ENCODE measurements at regions not wholly inside any gene's neighbourhood (a gene's known extent, or its start where the extent isn't known, plus 50 kb on each side); places are given as distances from the start of the nearest gene placed in this dataset.

- no peak for TF ChIP-seq BHLHE40 (IDR thresholded peaks at IDR 0.05; ENCODE audit: low read depth, low read length)
- TF ChIP-seq CEBPB (IDR thresholded peaks at IDR 0.05; ENCODE audit: low read depth, low read length), result no peak
- TF ChIP-seq CTCF (conservative IDR thresholded peaks at IDR 0.05; ENCODE audit: low read depth, low read length), result no peak
- no peak for TF ChIP-seq POLR2A (IDR thresholded peaks at IDR 0.05; ENCODE audit: low read depth, low read length)
- TF ChIP-seq MAFK (IDR thresholded peaks at IDR 0.05; ENCODE audit: low read depth, low read length), result 0 out of 2 replicates have a peak, but pooled peaks have one; percentile 48
- 0 out of 2 replicates have a peak, but pooled peaks have one; percentile 31 for TF ChIP-seq MXI1 (IDR thresholded peaks at IDR 0.05; ENCODE audit: borderline replicate concordance, low read depth, low read length)
- TF ChIP-seq CHD1 (IDR thresholded peaks at IDR 0.05; ENCODE audit: low read depth, low read length), result no peak
- no peak for TF ChIP-seq ELK1 (IDR thresholded peaks at IDR 0.05; ENCODE audit: borderline replicate concordance, low read depth, low read length)
- no peak for TF ChIP-seq NFE2L2 (IDR thresholded peaks at IDR 0.05; ENCODE audit: low read depth, low read length)
- TF ChIP-seq, protein P1, sequence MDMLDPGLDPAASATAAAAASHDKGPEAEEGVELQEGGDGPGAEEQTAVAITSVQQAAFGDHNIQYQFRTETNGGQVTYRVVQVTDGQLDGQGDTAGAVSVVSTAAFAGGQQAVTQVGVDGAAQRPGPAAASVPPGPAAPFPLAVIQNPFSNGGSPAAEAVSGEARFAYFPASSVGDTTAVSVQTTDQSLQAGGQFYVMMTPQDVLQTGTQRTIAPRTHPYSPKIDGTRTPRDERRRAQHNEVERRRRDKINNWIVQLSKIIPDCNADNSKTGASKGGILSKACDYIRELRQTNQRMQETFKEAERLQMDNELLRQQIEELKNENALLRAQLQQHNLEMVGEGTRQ (IDR thresholded peaks at IDR 0.05; ENCODE audit: low read depth, low read length), result no peak
- Histone ChIP-seq H2AK5ac (ENCODE audit: low read depth, low read length) (peak overlapping the region; percentile 63), H4K5ac (ENCODE audit: low read depth, low read length) (peak overlapping the region; percentile 94), H4K8ac (ENCODE audit: low read depth in 2 of 2, low read length in 2 of 2) (peak overlapping the region; percentile 89 to 93), H3K9ac (ENCODE audit: low read depth, low read length) (peak overlapping the region; percentile 77), H3K23ac (ENCODE audit: low read depth, low read length) (peak overlapping the region; percentile 86), H4K20me1 (ENCODE audit: insufficient read depth, low read length) (peaks cover 22% of the 10 kb centered on the region), H3K4ac (ENCODE audit: low read depth, low read length) (peak overlapping the region; percentile 88), H3K36me3 (ENCODE audit: control insufficient read depth, insufficient read depth, low read length) (no peaks in the 10 kb centered on the region), H2BK120ac (ENCODE audit: low read depth, low read length) (peak overlapping the region; percentile 82), H3K79me1 (ENCODE audit: low read depth in 1 of 2, low read length in 2 of 2) (peaks cover 24 to 32% of the 10 kb centered on the region in 2 experiments), H3K27me3 (ENCODE audit: control insufficient read depth, insufficient read depth, low read length) (no peaks in the 10 kb centered on the region), H2AFZ (replicated peaks; ENCODE audit: low read length, poor library complexity) (peak overlapping the region; percentile 94), H2BK15ac (ENCODE audit: low read depth, low read length) (peak overlapping the region; percentile 77; the same call in 1 of the 3 replicates), H3K27ac (ENCODE audit: insufficient read depth, low read length) (peak overlapping the region; percentile 85), H3K4me1 (ENCODE audit: control insufficient read depth, insufficient read depth, low read length) (peaks cover 7% of the 10 kb centered on the region), H3K14ac (replicated peaks; ENCODE audit: low read depth, low read length) (peak overlapping the region; percentile 89), H2AK9ac (replicated peaks; ENCODE audit: low read depth, low read length, poor library complexity) (peak overlapping the region; percentile 21), H3K9me1 (ENCODE audit: insufficient read depth, low read length) (peaks cover 13% of the 10 kb centered on the region; the same call in 1 of the 2 replicates), H3K4me2 (ENCODE audit: low read depth, low read length) (peak overlapping the region; percentile 90), H2BK5ac (ENCODE audit: low read depth, low read length, poor library complexity, severe bottlenecking) (peak overlapping the region; percentile 79), H3K4me3 (ENCODE audit: insufficient read depth, low read depth, low read length) (peak overlapping the region; percentile 55), H2BK20ac (ENCODE audit: low read depth, low read length) (no peak overlapping the region), H4K91ac (ENCODE audit: insufficient read depth, low read depth, low read length) (peak overlapping the region; percentile 89), H3K56ac (ENCODE audit: extremely low read depth, insufficient read depth, low read length) (peak overlapping the region; percentile 96), H3K9me3 (ENCODE audit: control insufficient read depth, insufficient read depth, low read length) (no peaks in the 10 kb centered on the region), H3K18ac (ENCODE audit: low read depth, low read length) (peak overlapping the region; percentile 63)
- DNase-seq (no peak), ATAC-seq (ENCODE audit: low read depth) (no peak)
- in situ Hi-C loops (cut with MboI; ENCODE audit: low sequenced_read_pairs) (no loop called here), dilution Hi-C loops (cut with HindIII; ENCODE audit: low sequenced_read_pairs, unreplicated experiment) (no loop called here), intact Hi-C loops (cut with micrococcal nuclease) (loop anchor here (5.0 kb wide), 1 partner anchor 69 kb away; no protein-coding TSS in a partner anchor)
- CTCF ChIA-PET, result interaction anchor here (1.2 kb wide), 1 partner anchor 9 kb away, joined by 9 read pairs; no protein-coding TSS in a partner anchor
- no TSS peak for BruUV-seq (replicated peaks)
- no CpG with 5 or more reads among the region's 5 CpGs for WGBS, 2 experiments (ENCODE audit: extremely low coverage in 2 of 2, insufficient read length in 1 of 2)
- POLR2A ChIA-PET (ENCODE audit: unreplicated experiment), result interaction anchor here (1.0 kb wide), 1 partner anchor 13 kb away, joined by 4 read pairs; no protein-coding TSS in a partner anchor
These were observed 84.3 kb upstream of the MELK start for GRCh38 chr9:36488389-36488756.

Measured in IMR-90 (cell line).